HEK293 (cell line): ENCODE measurements at regions not wholly inside any gene's neighbourhood (a gene's known extent, or its start where the extent isn't known, plus 50 kb on each side); places are given as distances from the start of the nearest gene placed in this dataset.

Experiments used
- ZBTB17 ChIP-seq: fragments of 450-650 bp; formaldehyde crosslinking; IDR thresholded peaks from 2 replicates; pipeline ENCODE4 v1.5.1; 2016; ENCODE audit warnings: missing biosample characterization, missing genetic modification characterization
- TF ChIP-seq, protein P1 (sequence below): fragments of 450-650 bp; formaldehyde crosslinking; IDR thresholded peaks from 2 replicates; pipeline ENCODE4 v1.5.1; 2016; ENCODE audit warnings: missing biosample characterization, missing genetic modification characterization

DNA sequence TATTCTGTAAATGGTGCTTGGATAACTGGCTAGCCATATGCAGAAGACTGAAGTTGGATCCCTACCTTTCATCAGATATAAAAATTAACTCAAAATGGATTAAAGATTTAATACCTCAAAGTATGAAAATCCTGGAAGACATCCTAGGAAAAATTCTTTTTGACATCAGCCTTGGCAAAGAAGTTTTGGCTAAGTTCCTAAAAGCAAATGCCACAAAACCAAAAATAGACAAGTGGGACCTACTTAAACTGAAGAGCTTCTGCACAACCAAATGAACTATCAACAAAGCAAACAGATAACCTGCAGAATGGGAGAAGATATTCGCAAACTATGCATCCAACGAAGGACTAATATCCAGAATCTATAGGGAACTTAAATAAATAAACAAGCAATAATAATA is 60.3 kb upstream of the RIPPLY2 start:
- TF ChIP-seq, protein P1, sequence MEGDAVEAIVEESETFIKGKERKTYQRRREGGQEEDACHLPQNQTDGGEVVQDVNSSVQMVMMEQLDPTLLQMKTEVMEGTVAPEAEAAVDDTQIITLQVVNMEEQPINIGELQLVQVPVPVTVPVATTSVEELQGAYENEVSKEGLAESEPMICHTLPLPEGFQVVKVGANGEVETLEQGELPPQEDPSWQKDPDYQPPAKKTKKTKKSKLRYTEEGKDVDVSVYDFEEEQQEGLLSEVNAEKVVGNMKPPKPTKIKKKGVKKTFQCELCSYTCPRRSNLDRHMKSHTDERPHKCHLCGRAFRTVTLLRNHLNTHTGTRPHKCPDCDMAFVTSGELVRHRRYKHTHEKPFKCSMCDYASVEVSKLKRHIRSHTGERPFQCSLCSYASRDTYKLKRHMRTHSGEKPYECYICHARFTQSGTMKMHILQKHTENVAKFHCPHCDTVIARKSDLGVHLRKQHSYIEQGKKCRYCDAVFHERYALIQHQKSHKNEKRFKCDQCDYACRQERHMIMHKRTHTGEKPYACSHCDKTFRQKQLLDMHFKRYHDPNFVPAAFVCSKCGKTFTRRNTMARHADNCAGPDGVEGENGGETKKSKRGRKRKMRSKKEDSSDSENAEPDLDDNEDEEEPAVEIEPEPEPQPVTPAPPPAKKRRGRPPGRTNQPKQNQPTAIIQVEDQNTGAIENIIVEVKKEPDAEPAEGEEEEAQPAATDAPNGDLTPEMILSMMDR (tag by site-specific recombination), result no peak
- TF ChIP-seq ZBTB17, result no peak
